ENCODE measurements at regions not wholly inside any gene's neighbourhood (a gene's known extent, or its start where the extent isn't known, plus 50 kb on each side); places are given as distances from the start of the nearest gene placed in this dataset.

- Histone ChIP-seq H3K27ac (ENCODE audit: insufficient read depth, low read depth, low read length) (no peak overlapping the region), H3K36me3 (ENCODE audit: control insufficient read depth in 2 of 2, extremely low read depth in 1 of 2, insufficient read depth in 2 of 2, low read length in 2 of 2) (no peaks in the 10 kb centered on the region), H4K20me1 (replicated peaks; ENCODE audit: control insufficient read depth, extremely low read depth, insufficient read depth, low read length) (no peaks in the 10 kb centered on the region), H3K79me2 (ENCODE audit: control insufficient read depth, insufficient read depth, low read length) (no peaks in the 10 kb centered on the region), H3K4me1 (ENCODE audit: control insufficient read depth, extremely low read depth, insufficient read depth, low read length) (no peaks in the 10 kb centered on the region), H3K4me3 (replicated peaks in 1 of 3; ENCODE audit: insufficient read depth in 1 of 3, low read depth in 1 of 3, low read length in 3 of 3) (no peak overlapping the region), H3K9me1 (replicated peaks; ENCODE audit: control insufficient read depth, extremely low read depth, insufficient read depth, low read length) (no peaks in the 10 kb centered on the region), H3K27me3 (ENCODE audit: control insufficient read depth in 2 of 2, insufficient read depth in 2 of 2, low read length in 2 of 2) (no peaks in the 10 kb centered on the region), H3K9me3 (replicated peaks; ENCODE audit: control insufficient read depth, insufficient read depth, low read length) (no peaks in the 10 kb centered on the region), H3K9ac (replicated peaks; ENCODE audit: extremely low read depth, insufficient read depth, low read length) (no peak overlapping the region), H3K4me2 (ENCODE audit: insufficient read depth, low read length) (no peak overlapping the region), H2AFZ (ENCODE audit: low read depth, low read length) (no peak overlapping the region)
- dilution Hi-C loops (cut with MboI; ENCODE audit: extremely low pct_ligation_motif_present, low sequenced_read_pairs), result no loop called here
- no peak for FAIRE-seq
- ChIA-PET CTCF (no interaction called here), POLR2A (no interaction called here)
- intact Hi-C loops (cut with micrococcal nuclease), result no loop called here
- TF ChIP-seq JUN (IDR thresholded peaks at IDR 0.05; ENCODE audit: borderline replicate concordance, insufficient read depth, insufficient read length, low read depth) (no peak), POLR2A (IDR thresholded peaks at IDR 0.05; ENCODE audit: low read depth, low read length) (no peak), GATA2 (IDR thresholded peaks at IDR 0.05; ENCODE audit: insufficient read depth, insufficient read length, low read depth, low read length) (no peak)
- no TSS peak for BruUV-seq (replicated peaks)
- DNase-seq (ENCODE audit: low read depth, low spot score), result no peak
Measured at GRCh38 chr9:11312966-11313365, 700.2 kb upstream of the PTPRD start.

GRCh38 chr9:11318946-11319345 lies 706.1 kb upstream of the PTPRD start:
- Histone ChIP-seq H3K9me1 (replicated peaks; ENCODE audit: control insufficient read depth, extremely low read depth, insufficient read depth, low read length) (no peaks in the 10 kb centered on the region), H2AFZ (ENCODE audit: low read depth, low read length) (no peak overlapping the region), H3K9me3 (replicated peaks; ENCODE audit: control insufficient read depth, insufficient read depth, low read length) (no peaks in the 10 kb centered on the region), H3K9ac (replicated peaks; ENCODE audit: extremely low read depth, insufficient read depth, low read length) (no peak overlapping the region), H3K4me2 (ENCODE audit: insufficient read depth, low read length) (no peak overlapping the region), H3K4me1 (ENCODE audit: control insufficient read depth, extremely low read depth, insufficient read depth, low read length) (no peaks in the 10 kb centered on the region), H3K4me3 (replicated peaks in 1 of 3; ENCODE audit: insufficient read depth in 1 of 3, low read depth in 1 of 3, low read length in 3 of 3) (no peak overlapping the region), H3K27me3 (ENCODE audit: control insufficient read depth in 2 of 2, insufficient read depth in 2 of 2, low read length in 2 of 2) (no peaks in the 10 kb centered on the region), H3K27ac (ENCODE audit: insufficient read depth, low read depth, low read length) (no peak overlapping the region), H3K79me2 (ENCODE audit: control insufficient read depth, insufficient read depth, low read length) (no peaks in the 10 kb centered on the region), H4K20me1 (replicated peaks; ENCODE audit: control insufficient read depth, extremely low read depth, insufficient read depth, low read length) (no peaks in the 10 kb centered on the region), H3K36me3 (ENCODE audit: control insufficient read depth in 2 of 2, extremely low read depth in 1 of 2, insufficient read depth in 2 of 2, low read length in 2 of 2) (no peaks in the 10 kb centered on the region)
- ChIA-PET CTCF (interaction anchor here (1.4 kb wide), 1 partner anchor 463 kb away, joined by 15 read pairs; no protein-coding TSS in a partner anchor), POLR2A (no interaction called here)
- intact Hi-C loops (cut with micrococcal nuclease), result loop anchor here (2.0 kb wide), 2 partner anchors 462 to 952 kb away; no protein-coding TSS in a partner anchor
- no TSS peak for BruUV-seq (replicated peaks)
- DNase-seq (ENCODE audit: low read depth, low spot score), result no peak
- TF ChIP-seq MAX (IDR thresholded peaks at IDR 0.05; ENCODE audit: insufficient read depth, insufficient read length), result no peak
- no peak for TF ChIP-seq POLR2A (IDR thresholded peaks at IDR 0.05; ENCODE audit: low read depth, low read length)
- no peak for TF ChIP-seq JUN (IDR thresholded peaks at IDR 0.05; ENCODE audit: borderline replicate concordance, insufficient read depth, insufficient read length, low read depth)
- TF ChIP-seq MYC (IDR thresholded peaks at IDR 0.05; ENCODE audit: low read depth, low read length), result no peak
- TF ChIP-seq CTCF (IDR thresholded peaks at IDR 0.05; ENCODE audit: extremely low read depth in 1 of 2, insufficient read depth in 1 of 2, low read depth in 1 of 2, low read length in 2 of 2), result no peak
- no peak for TF ChIP-seq FOS (IDR thresholded peaks at IDR 0.05; ENCODE audit: borderline replicate concordance, insufficient read depth, low read length)
- TF ChIP-seq POLR2AphosphoS5 (IDR thresholded peaks at IDR 0.05; ENCODE audit: insufficient read depth, low read depth, low read length), result no peak
- no peak for TF ChIP-seq EZH2 (IDR thresholded peaks at IDR 0.05; ENCODE audit: borderline replicate concordance, low read depth, low read length, severe bottlenecking)
- TF ChIP-seq GATA2 (IDR thresholded peaks at IDR 0.05; ENCODE audit: insufficient read depth, insufficient read length, low read depth, low read length), result no peak
- dilution Hi-C loops (cut with MboI; ENCODE audit: extremely low pct_ligation_motif_present, low sequenced_read_pairs), result no loop called here
- FAIRE-seq, result no peak
